OCI-LY1 (cell line): ENCODE measurements at regions not wholly inside any gene's neighbourhood (a gene's known extent, or its start where the extent isn't known, plus 50 kb on each side); places are given as distances from the start of the nearest gene placed in this dataset.

Experiments used
- H2AFZ ChIP-seq: fragments of 200-600 bp; sonication (generic), shearing (Covaris generic); 2 replicates; pipeline ENCODE4 v1.6.0; 2014; ENCODE audit warnings: antibody characterized with exemption, mild to moderate bottlenecking, low read length
- H3F3A ChIP-seq: fragments of 200-600 bp; sonication (generic), shearing (Covaris generic); 2 replicates; pipeline ENCODE4 v1.6.0; 2014; ENCODE audit warnings: mild to moderate bottlenecking, antibody characterized with exemption, low read length, moderate library complexity; ENCODE audit not compliant: insufficient read depth
- H3K27ac ChIP-seq: fragments of 200-600 bp; sonication (generic); 2 replicates; pipeline ENCODE4 v1.5.1; 2014; ENCODE audit warnings: low read length, mixed run types, mild to moderate bottlenecking, low read depth; ENCODE audit not compliant: poor library complexity, severe bottlenecking
- H3K27me3 ChIP-seq: fragments of 200-600 bp; sonication (generic); 2 replicates; pipeline ENCODE4 v1.6.0; 2014; ENCODE audit warnings: antibody characterized with exemption, mild to moderate bottlenecking, low read length, moderate library complexity; ENCODE audit not compliant: insufficient read depth
- H3K36me3 ChIP-seq: fragments of 200-600 bp; sonication (generic); 2 replicates; pipeline ENCODE4 v1.6.1; 2014; ENCODE audit warnings: mild to moderate bottlenecking, antibody characterized with exemption, low read length, moderate library complexity, mixed read lengths; ENCODE audit not compliant: insufficient read depth
- H3K4me1 ChIP-seq: fragments of 200-600 bp; sonication (generic); 2 replicates; pipeline ENCODE4 v1.5.1; 2014; ENCODE audit warnings: mild to moderate bottlenecking, low read length, moderate library complexity; ENCODE audit not compliant: insufficient read depth, severe bottlenecking
- H3K4me2 ChIP-seq: fragments of 200-600 bp; sonication (generic), shearing (Covaris generic); 2 replicates; pipeline ENCODE4 v1.6.1; 2014; ENCODE audit warnings: low read length
- H3K4me3 ChIP-seq: fragments of 200-600 bp; sonication (generic); 2 replicates; pipeline ENCODE4 v1.5.1; 2014; ENCODE audit warnings: low read length, low read depth, mild to moderate bottlenecking, mixed read lengths; ENCODE audit not compliant: poor library complexity, severe bottlenecking
- H3K79me2 ChIP-seq: fragments of 200-600 bp; shearing (Covaris generic); 2 replicates; pipeline ENCODE4 v1.6.1; 2016; ENCODE audit warnings: mixed run types, low read length, mixed read lengths; ENCODE audit not compliant: insufficient read depth
- H3K9ac ChIP-seq: fragments of 200-600 bp; sonication (generic), shearing (Covaris generic); 2 replicates; pipeline ENCODE4 v1.6.1; 2014; ENCODE audit warnings: mild to moderate bottlenecking, low read length, mixed read lengths
- H3K9me2 ChIP-seq: fragments of 200-600 bp; sonication (generic), shearing (Covaris generic); 2 replicates; pipeline ENCODE4 v1.6.1; 2014; ENCODE audit warnings: low read depth, mild to moderate bottlenecking, low read length, mixed read lengths
- H3K9me3 ChIP-seq: fragments of 200-600 bp; shearing (Covaris generic); 2 replicates; pipeline ENCODE4 v1.6.1; 2014; ENCODE audit warnings: low read length, mixed read lengths
- H4K20me1 ChIP-seq: fragments of 200-600 bp; sonication (generic), shearing (Covaris generic); 2 replicates; pipeline ENCODE4 v1.6.0; 2016; ENCODE audit warnings: mild to moderate bottlenecking, low read length; ENCODE audit not compliant: insufficient read depth
- CTCF ChIP-seq: fragments of 200-600 bp; sonication (generic), shearing (Covaris generic); IDR thresholded peaks from 2 replicates; pipeline ENCODE4 v1.5.1; 2017; ENCODE audit warnings: mild to moderate bottlenecking, antibody characterized with exemption, low read length, moderate library complexity, mixed read lengths
- EZH2 ChIP-seq: fragments of 200-600 bp; sonication (generic), shearing (Covaris generic); IDR thresholded peaks from 2 replicates; pipeline ENCODE4 v1.8.0; 2017; ENCODE audit warnings: borderline replicate concordance, mixed run types, mild to moderate bottlenecking, antibody characterized with exemption, low read length, moderate library complexity, mixed read lengths

GRCh38 chr4:14810121-14810520, 192.2 kb upstream of the CPEB2 start:
- Histone ChIP-seq H3K9me3 (no peaks in the 10 kb centered on the region), H3K36me3 (no peaks in the 10 kb centered on the region), H2AFZ (no peak overlapping the region), H3F3A (no peaks in the 10 kb centered on the region), H4K20me1 (no peaks in the 10 kb centered on the region), H3K9me2 (no peaks in the 10 kb centered on the region), H3K27ac (no peak overlapping the region), H3K4me3 (no peak overlapping the region), H3K4me1 (no peaks in the 10 kb centered on the region), H3K27me3 (no peaks in the 10 kb centered on the region), H3K4me2 (no peak overlapping the region), H3K79me2 (no peaks in the 10 kb centered on the region), H3K9ac (no peak overlapping the region)
- TF ChIP-seq CTCF (no peak), EZH2 (no peak)

- Histone ChIP-seq H4K20me1 (no peaks in the 10 kb centered on the region), H3F3A (no peaks in the 10 kb centered on the region), H3K27ac (no peak overlapping the region), H3K4me3 (no peak overlapping the region), H3K79me2 (no peaks in the 10 kb centered on the region), H3K9ac (no peak overlapping the region), H3K4me1 (no peaks in the 10 kb centered on the region), H3K9me3 (no peaks in the 10 kb centered on the region), H3K27me3 (no peaks in the 10 kb centered on the region), H3K9me2 (no peaks in the 10 kb centered on the region), H3K36me3 (no peaks in the 10 kb centered on the region), H3K4me2 (no peak overlapping the region), H2AFZ (no peak overlapping the region)
- TF ChIP-seq CTCF, result no peak
- no peak for TF ChIP-seq EZH2
Measured at GRCh38 chr4:14810568-14810967, 191.7 kb upstream of the CPEB2 start.

GRCh38 chr4:14812101-14812500, 190.2 kb upstream of the CPEB2 start:
- no peak overlapping the region for H2AFZ ChIP-seq
- H3K9ac ChIP-seq, result no peak overlapping the region
- no peaks in the 10 kb centered on the region for H4K20me1 ChIP-seq
- H3K79me2 ChIP-seq, result no peaks in the 10 kb centered on the region
- H3K36me3 ChIP-seq, result no peaks in the 10 kb centered on the region
- H3K9me3 ChIP-seq, result no peaks in the 10 kb centered on the region
- no peak overlapping the region for H3K4me2 ChIP-seq
- no peak overlapping the region for H3K4me3 ChIP-seq
- H3K27ac ChIP-seq, result no peak overlapping the region
- H3F3A ChIP-seq, result no peaks in the 10 kb centered on the region
- no peaks in the 10 kb centered on the region for H3K27me3 ChIP-seq
- no peaks in the 10 kb centered on the region for H3K4me1 ChIP-seq
- H3K9me2 ChIP-seq, result no peaks in the 10 kb centered on the region
- TF ChIP-seq CTCF, result no peak
- TF ChIP-seq EZH2, result no peak
